Dendritic cell treated with granulocyte-macrophage colony-stimulating factor and Interleukin-4, amounts not matched to agents 40 ng/mL and 50 ng/mL, for 4 days (primary cell): ENCODE measurements at regions not wholly inside any gene's neighbourhood (a gene's known extent, or its start where the extent isn't known, plus 50 kb on each side); places are given as distances from the start of the nearest gene placed in this dataset.
A peak's percentile ranks its signal among the peaks of the same experiment; 100 is the strongest.

Source experiments
- H3K27ac Mint-ChIP-seq: one replicate; pipeline ENCODE4 v1.8.0; 2022; ENCODE audit warnings: mild to moderate bottlenecking, mixed read lengths
- H3K27me3 Mint-ChIP-seq: one replicate; pipeline ENCODE4 v1.8.0; 2022; ENCODE audit warnings: mild to moderate bottlenecking, mixed read lengths
- H3K36me3 Mint-ChIP-seq: one replicate; pipeline ENCODE4 v1.8.0; 2022; ENCODE audit warnings: low read depth, mixed read lengths
- H3K4me1 Mint-ChIP-seq: one replicate; pipeline ENCODE4 v1.8.0; 2022; ENCODE audit warnings: low read depth, mixed read lengths
- H3K4me3 Mint-ChIP-seq: one replicate; pipeline ENCODE4 v1.8.0; 2022; ENCODE audit warnings: mild to moderate bottlenecking, moderate library complexity, mixed read lengths
- H3K9me3 Mint-ChIP-seq: one replicate; pipeline ENCODE4 v1.8.0; 2022; ENCODE audit warnings: mixed read lengths
- intact Hi-C: fragments of 100-400 bp; cut with micrococcal nuclease; formaldehyde crosslinking; loops from one replicate; pipeline ENCODE4 v1.15.0; 2022

GRCh38 chr10:78974617-78975317 is 94.0 kb upstream of the ZMIZ1 start:
- H3K27ac Mint-ChIP-seq: peak overlapping the region; percentile 87
- H3K36me3 Mint-ChIP-seq: no peaks in the 10 kb centered on the region
- H3K9me3 Mint-ChIP-seq: no peaks in the 10 kb centered on the region
- H3K4me3 Mint-ChIP-seq: peak overlapping the region; percentile 77
- H3K4me1 Mint-ChIP-seq: peaks cover 69% of the 10 kb centered on the region
- peaks cover 2% of the 10 kb centered on the region for H3K27me3 Mint-ChIP-seq
- intact Hi-C loops: loop anchor here (2.0 kb wide), 1 partner anchor 92 kb away; no protein-coding TSS in a partner anchor

GRCh38 chr10:78975926-78976325 is 92.8 kb upstream of the ZMIZ1 start:
- Mint-ChIP-seq H3K4me3 (no peak overlapping the region), H3K27me3 (peaks cover 4% of the 10 kb centered on the region), H3K27ac (peak overlapping the region; percentile 87), H3K9me3 (no peaks in the 10 kb centered on the region), H3K36me3 (no peaks in the 10 kb centered on the region), H3K4me1 (peaks cover 70% of the 10 kb centered on the region)
- intact Hi-C loops: loop anchor here (2.0 kb wide), 1 partner anchor 91 kb away; no protein-coding TSS in a partner anchor

- H3K27ac Mint-ChIP-seq: peak overlapping the region; percentile 87
- intact Hi-C loops: no loop called here
- no peaks in the 10 kb centered on the region for H3K36me3 Mint-ChIP-seq
- H3K9me3 Mint-ChIP-seq: no peaks in the 10 kb centered on the region
- peaks cover 9% of the 10 kb centered on the region for H3K27me3 Mint-ChIP-seq
- H3K4me3 Mint-ChIP-seq: no peak overlapping the region
- peaks cover 80% of the 10 kb centered on the region for H3K4me1 Mint-ChIP-seq
These were observed 91.7 kb upstream of the ZMIZ1 start for GRCh38 chr10:78976825-78977755.

GRCh38 chr10:78979938-78980337 is 88.8 kb upstream of the ZMIZ1 start:
- Mint-ChIP-seq H3K4me1 (peaks cover 59% of the 10 kb centered on the region), H3K4me3 (no peak overlapping the region), H3K27me3 (peaks cover 9% of the 10 kb centered on the region), H3K36me3 (no peaks in the 10 kb centered on the region), H3K9me3 (no peaks in the 10 kb centered on the region), H3K27ac (no peak overlapping the region)
- intact Hi-C loops: no loop called here

- peaks cover 55% of the 10 kb centered on the region for H3K4me1 Mint-ChIP-seq
- no peaks in the 10 kb centered on the region for H3K9me3 Mint-ChIP-seq
- no peak overlapping the region for H3K27ac Mint-ChIP-seq
- H3K4me3 Mint-ChIP-seq: no peak overlapping the region
- H3K36me3 Mint-ChIP-seq: no peaks in the 10 kb centered on the region
- H3K27me3 Mint-ChIP-seq: peaks cover 9% of the 10 kb centered on the region
- intact Hi-C loops: no loop called here
These were observed 88.4 kb upstream of the ZMIZ1 start for GRCh38 chr10:78980354-78980753.

GRCh38 chr10:78980815-78981214 is 88.0 kb upstream of the ZMIZ1 start:
- no peaks in the 10 kb centered on the region for H3K36me3 Mint-ChIP-seq
- intact Hi-C loops: no loop called here
- no peaks in the 10 kb centered on the region for H3K9me3 Mint-ChIP-seq
- peaks cover 11% of the 10 kb centered on the region for H3K27me3 Mint-ChIP-seq
- peaks cover 50% of the 10 kb centered on the region for H3K4me1 Mint-ChIP-seq
- H3K27ac Mint-ChIP-seq: no peak overlapping the region
- H3K4me3 Mint-ChIP-seq: no peak overlapping the region

- H3K27me3 Mint-ChIP-seq: peaks cover 17% of the 10 kb centered on the region
- no peak overlapping the region for H3K4me3 Mint-ChIP-seq
- no peaks in the 10 kb centered on the region for H3K36me3 Mint-ChIP-seq
- H3K27ac Mint-ChIP-seq: peak overlapping the region; percentile 14
- intact Hi-C loops: no loop called here
- H3K9me3 Mint-ChIP-seq: no peaks in the 10 kb centered on the region
- H3K4me1 Mint-ChIP-seq: peaks cover 44% of the 10 kb centered on the region
These were observed 87.4 kb upstream of the ZMIZ1 start for GRCh38 chr10:78981257-78981969.

- no peak overlapping the region for H3K4me3 Mint-ChIP-seq
- peak overlapping the region; percentile 14 for H3K27ac Mint-ChIP-seq
- H3K27me3 Mint-ChIP-seq: peaks cover 17% of the 10 kb centered on the region
- peaks cover 39% of the 10 kb centered on the region for H3K4me1 Mint-ChIP-seq
- no peaks in the 10 kb centered on the region for H3K9me3 Mint-ChIP-seq
- intact Hi-C loops: no loop called here
- no peaks in the 10 kb centered on the region for H3K36me3 Mint-ChIP-seq
These were observed 86.8 kb upstream of the ZMIZ1 start for GRCh38 chr10:78981970-78982281.

GRCh38 chr10:78982726-78983125 is 86.0 kb upstream of the ZMIZ1 start:
- peaks cover 31% of the 10 kb centered on the region for H3K4me1 Mint-ChIP-seq
- H3K27ac Mint-ChIP-seq: no peak overlapping the region
- H3K36me3 Mint-ChIP-seq: no peaks in the 10 kb centered on the region
- peaks cover 19% of the 10 kb centered on the region for H3K27me3 Mint-ChIP-seq
- H3K9me3 Mint-ChIP-seq: no peaks in the 10 kb centered on the region
- no peak overlapping the region for H3K4me3 Mint-ChIP-seq
- intact Hi-C loops: no loop called here

GRCh38 chr10:78983608-78984007 is 85.2 kb upstream of the ZMIZ1 start:
- no peak overlapping the region for H3K4me3 Mint-ChIP-seq
- H3K9me3 Mint-ChIP-seq: peaks cover 3% of the 10 kb centered on the region
- peaks cover 21% of the 10 kb centered on the region for H3K27me3 Mint-ChIP-seq
- H3K36me3 Mint-ChIP-seq: no peaks in the 10 kb centered on the region
- H3K27ac Mint-ChIP-seq: no peak overlapping the region
- H3K4me1 Mint-ChIP-seq: peaks cover 28% of the 10 kb centered on the region
- intact Hi-C loops: no loop called here

- no peak overlapping the region for H3K27ac Mint-ChIP-seq
- H3K9me3 Mint-ChIP-seq: peaks cover 11% of the 10 kb centered on the region
- H3K36me3 Mint-ChIP-seq: no peaks in the 10 kb centered on the region
- intact Hi-C loops: no loop called here
- no peak overlapping the region for H3K4me3 Mint-ChIP-seq
- peaks cover 18% of the 10 kb centered on the region for H3K27me3 Mint-ChIP-seq
- peaks cover 24% of the 10 kb centered on the region for H3K4me1 Mint-ChIP-seq
These were observed 82.6 kb upstream of the ZMIZ1 start for GRCh38 chr10:78985973-78986818.

- Mint-ChIP-seq H3K4me1 (peaks cover 15% of the 10 kb centered on the region), H3K27me3 (peaks cover 19% of the 10 kb centered on the region), H3K36me3 (no peaks in the 10 kb centered on the region), H3K9me3 (peaks cover 11% of the 10 kb centered on the region), H3K4me3 (no peak overlapping the region), H3K27ac (no peak overlapping the region)
- intact Hi-C loops: no loop called here
These were observed 77.6 kb upstream of the ZMIZ1 start for GRCh38 chr10:78991187-78991586.

- intact Hi-C loops: no loop called here
- no peak overlapping the region for H3K4me3 Mint-ChIP-seq
- H3K27ac Mint-ChIP-seq: no peak overlapping the region
- H3K9me3 Mint-ChIP-seq: peaks cover 11% of the 10 kb centered on the region
- no peaks in the 10 kb centered on the region for H3K36me3 Mint-ChIP-seq
- peaks cover 13% of the 10 kb centered on the region for H3K27me3 Mint-ChIP-seq
- H3K4me1 Mint-ChIP-seq: peaks cover 15% of the 10 kb centered on the region
These were observed 76.4 kb upstream of the ZMIZ1 start for GRCh38 chr10:78992333-78992732.
